ENCODE measurements at regions not wholly inside any gene's neighbourhood (a gene's known extent, or its start where the extent isn't known, plus 50 kb on each side); places are given as distances from the start of the nearest gene placed in this dataset.

DNA sequence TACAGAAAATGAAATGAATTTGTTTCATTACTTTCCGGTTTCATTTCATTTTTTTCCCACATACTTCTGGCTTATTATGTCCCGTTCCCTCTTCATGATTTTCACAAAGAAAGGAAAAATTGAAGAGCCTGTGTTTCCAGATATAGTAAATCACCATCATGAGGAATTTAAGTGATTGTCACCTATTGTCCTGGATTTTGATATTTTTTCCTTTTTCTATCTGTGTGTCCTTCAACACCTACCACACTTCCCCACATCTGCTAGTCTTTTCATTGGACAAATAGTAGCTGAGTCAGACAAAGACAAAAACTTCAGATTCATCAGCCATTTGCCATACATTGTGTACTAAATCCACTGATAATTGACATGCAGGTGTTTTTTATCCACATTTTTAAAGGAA lies 258.2 kb upstream of the HSF2 start:
- no peak for TF ChIP-seq POLR2A (IDR thresholded peaks at IDR 0.05; ENCODE audit: low read depth, low read length)
- no peak for TF ChIP-seq POLR2AphosphoS5 (IDR thresholded peaks at IDR 0.05; ENCODE audit: low read depth, low read length)
- no peak for TF ChIP-seq TAF1 (IDR thresholded peaks at IDR 0.05; ENCODE audit: low read depth, low read length)
